ENCODE measurements at regions not wholly inside any gene's neighbourhood (a gene's known extent, or its start where the extent isn't known, plus 50 kb on each side); places are given as distances from the start of the nearest gene placed in this dataset.

GRCh38 chr6:2429460-2429859 is 184.1 kb upstream of the GMDS start:
- DNase-seq (ENCODE audit: low spot score), result no peak

- DNase-seq (ENCODE audit: low spot score), result no peak
Measured at GRCh38 chr6:2429032-2429431, 183.6 kb upstream of the GMDS start.

DNA sequence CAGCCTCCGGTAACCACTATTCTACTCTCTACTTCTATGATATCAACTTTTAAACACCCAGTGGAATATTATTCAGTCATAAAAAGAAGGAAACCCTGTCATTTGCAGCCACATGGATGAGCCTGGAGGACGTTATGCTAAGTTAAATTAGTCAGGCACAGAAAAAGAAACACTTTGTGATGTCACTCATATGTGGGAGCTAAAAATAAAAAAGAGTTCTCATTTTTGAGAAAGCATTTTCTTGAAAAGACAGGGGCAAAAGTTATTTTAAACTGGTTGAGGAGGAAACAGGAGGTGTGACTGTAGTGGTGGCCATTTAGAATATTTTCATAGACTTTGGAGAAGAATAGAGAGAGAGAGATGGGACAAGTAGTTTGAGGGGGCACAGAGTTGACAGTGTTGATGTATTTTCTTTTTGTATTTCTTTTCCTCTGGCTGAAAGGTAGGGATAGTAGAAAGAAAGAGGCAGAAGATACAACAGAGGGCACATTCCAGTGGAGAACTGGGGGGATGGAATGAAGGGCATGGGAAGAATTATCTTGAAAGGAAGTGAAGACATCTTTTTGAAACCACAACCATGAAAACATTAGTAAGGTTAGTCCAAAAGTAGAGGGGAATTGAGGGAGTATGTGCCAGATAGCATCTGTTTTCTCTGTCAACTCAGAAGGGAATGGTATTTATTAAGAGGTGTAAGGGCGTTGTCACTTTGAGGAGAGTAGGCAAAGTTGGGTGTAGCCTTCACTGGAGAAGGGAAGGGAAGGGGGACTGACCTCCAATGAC is 181.3 kb upstream of the GMDS start:
- no peak for DNase-seq (ENCODE audit: low spot score)

- no peak for DNase-seq (ENCODE audit: low spot score)
Measured at GRCh38 chr6:2416128-2416712, 170.8 kb upstream of the GMDS start.

GRCh38 chr6:2414885-2415547 is 169.6 kb upstream of the GMDS start:
- no peak for DNase-seq (ENCODE audit: low spot score)

DNA sequence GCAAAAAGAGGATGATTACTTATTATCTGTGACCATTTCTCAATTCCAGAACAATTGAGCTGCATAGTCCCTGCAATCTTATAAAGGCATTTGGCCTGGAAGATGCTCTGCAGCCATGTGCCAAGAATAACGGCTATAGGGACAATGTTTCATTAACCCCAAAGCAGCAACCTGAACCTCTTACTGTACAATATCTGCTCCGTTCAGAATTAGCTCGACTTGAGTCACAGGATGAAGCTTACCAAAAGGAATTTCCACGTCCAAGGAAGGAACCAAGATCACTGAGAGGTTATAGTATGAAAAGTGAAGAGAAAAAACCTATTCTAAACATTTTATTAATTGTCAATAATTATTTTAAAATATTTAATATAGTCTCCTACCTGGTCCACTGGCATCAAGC is 167.3 kb upstream of the GMDS start:
- DNase-seq (ENCODE audit: low spot score), result no peak

DNA sequence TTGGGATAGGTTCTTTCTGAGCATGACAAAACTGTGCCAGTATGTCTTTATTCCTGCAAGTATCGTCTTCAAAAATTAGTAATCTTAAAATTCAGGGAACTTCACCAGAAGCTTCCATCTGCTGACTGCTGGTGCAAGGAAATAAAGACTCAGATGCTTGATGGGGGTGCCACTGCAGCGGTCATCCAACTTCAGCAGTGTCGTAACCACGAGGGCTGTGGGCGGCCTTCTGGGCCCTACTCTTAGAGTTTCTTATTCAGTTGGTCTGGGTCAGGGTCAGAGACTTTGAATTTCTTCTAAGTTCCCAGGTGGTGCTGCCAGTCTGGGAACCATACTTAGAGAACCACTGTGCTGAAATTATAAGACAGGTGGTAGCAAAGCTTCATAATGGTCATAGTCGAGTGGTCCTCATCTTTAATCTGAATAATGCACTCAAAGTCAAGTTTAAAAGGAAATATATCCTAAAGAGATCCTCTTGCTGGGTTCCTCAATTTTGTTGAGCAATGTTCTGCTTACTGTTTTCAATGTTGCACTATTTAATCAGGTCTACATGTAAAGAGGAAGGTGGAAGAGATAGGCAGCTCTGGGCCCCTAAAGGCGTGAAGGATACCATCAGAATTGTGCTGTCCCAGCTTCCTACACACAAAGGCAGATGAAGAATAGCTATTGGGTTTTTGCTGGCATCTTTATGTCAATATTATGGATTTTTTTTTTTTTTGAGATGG is 165.4 kb upstream of the GMDS start:
- no peak for DNase-seq (ENCODE audit: low spot score)

DNA sequence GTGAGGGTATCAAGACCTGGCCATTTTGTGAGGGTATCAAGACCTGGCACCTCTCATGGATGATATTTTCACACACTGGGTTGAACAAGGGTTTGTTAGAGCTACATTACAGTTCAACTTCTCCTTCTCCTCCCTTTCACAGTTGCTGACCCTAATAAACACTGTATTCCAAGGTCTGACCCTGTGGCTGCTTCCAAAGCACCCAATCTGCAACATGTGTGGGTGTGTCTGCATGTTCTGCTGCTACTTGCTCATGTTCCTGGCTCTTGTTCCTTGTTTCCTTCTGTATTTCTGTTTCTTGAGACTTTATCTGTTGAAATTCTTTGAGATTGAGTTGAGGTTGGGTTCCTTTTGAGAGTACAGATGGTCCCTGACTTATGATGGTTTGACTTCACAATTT is 162.1 kb upstream of the GMDS start:
- DNase-seq (ENCODE audit: low spot score), result no peak

DNA sequence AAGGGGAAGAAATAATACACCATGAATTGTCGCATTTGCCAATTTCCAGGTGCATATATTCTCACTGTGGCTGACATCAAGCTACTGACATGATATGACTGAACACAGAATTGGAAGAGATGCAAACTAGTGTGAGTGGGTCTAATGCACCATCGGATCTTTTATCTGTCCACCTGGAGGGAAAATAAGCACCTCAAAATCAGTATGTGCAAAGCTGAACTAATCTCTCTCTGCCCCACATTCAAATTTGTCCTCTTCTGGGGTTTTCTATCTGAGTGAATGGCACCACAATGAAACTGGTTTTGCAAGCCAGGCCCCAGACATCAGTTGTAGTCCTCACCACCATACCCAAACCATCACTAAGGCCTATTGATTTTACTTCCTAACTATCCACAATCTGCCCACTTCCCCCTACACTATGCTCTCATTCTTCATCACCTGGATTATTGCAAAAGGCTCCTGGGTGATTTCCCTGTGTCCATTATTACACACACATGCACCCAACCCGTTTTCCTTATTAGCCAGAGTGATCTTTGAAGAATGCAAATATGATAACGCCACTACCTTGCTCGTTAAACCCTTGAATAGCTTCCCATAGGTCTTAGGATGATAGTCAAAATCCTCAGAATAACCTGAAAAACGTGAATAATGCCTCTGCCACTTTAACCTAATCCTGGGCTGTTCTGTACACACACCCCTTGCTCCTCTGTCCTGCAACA is 159.0 kb upstream of the GMDS start:
- DNase-seq (ENCODE audit: low spot score), result no peak

- no peak for DNase-seq (ENCODE audit: low spot score)
Measured at GRCh38 chr6:2403546-2403945, 158.1 kb upstream of the GMDS start.

DNA sequence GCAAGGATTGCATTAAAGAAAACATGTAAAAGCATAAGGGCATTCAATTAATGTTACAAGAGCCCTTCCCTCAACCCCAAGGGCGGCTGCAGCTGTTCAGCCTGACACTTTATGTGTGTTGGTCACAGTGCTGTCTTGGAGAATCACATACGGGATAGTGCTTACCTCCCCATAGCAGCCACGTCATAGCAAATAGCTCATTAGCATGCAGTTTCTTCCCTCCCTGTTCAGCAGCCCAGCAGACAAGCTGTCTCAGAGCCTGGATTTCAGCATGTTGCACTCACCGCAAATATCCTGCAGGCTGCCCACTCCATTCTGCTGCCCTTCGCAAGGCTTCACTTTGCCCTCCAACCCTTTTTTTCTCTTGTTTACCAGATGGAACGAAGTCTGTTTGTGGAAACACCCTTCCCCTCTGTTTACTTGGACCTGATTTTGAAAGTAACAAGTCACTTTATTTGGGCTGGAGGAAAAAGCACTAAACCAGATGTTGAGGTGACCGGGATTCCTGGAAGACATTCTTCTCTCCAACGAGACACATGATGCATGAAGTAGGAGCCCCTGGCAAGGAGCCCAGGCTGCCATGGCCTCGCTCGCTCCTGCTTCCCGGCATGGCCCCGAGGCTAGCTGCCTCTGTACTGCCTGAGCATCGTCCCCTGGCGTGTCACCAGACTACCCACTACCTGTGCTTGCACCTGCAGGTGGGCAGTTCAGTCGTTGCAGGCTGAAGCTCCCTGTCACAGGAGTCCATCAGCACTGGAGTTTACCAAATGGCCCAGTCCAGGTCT is 151.6 kb upstream of the GMDS start:
- no peak for DNase-seq (ENCODE audit: low spot score)

DNA sequence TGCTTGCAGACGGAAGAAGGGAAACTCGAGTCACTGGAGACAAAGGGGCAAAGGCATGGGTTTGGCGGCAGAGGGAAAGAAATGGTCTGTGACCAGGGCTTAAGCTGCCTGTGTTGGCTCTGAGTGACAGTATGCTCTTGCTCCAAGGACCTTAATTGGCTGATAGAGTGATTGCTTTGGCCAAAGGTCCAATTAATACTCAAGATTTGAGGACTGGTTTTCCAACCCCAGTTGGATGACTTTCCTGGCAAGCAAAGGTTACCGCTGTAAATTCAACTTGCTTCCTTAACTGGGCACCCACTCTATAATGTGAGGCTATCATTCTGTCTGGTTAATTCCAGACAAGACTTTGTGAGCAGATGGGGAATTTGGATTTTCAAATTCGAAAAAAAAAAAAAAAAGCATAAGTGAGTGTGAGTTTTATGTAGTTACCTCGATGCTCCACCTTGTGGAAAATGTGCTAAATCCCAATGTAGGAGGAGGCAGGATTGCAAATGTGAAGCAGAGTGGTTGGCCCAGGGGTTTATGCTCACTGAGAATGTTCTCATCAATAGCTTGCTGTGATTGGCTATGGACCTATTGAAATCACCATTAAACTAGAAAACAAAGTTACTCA is 150.7 kb upstream of the GMDS start:
- no peak for DNase-seq (ENCODE audit: low spot score)

GRCh38 chr6:2388554-2389324 is 143.3 kb upstream of the GMDS start:
- no peak for DNase-seq (ENCODE audit: low spot score)

GRCh38 chr6:2387445-2387844 is 142.0 kb upstream of the GMDS start:
- no peak for DNase-seq (ENCODE audit: low spot score)

DNA sequence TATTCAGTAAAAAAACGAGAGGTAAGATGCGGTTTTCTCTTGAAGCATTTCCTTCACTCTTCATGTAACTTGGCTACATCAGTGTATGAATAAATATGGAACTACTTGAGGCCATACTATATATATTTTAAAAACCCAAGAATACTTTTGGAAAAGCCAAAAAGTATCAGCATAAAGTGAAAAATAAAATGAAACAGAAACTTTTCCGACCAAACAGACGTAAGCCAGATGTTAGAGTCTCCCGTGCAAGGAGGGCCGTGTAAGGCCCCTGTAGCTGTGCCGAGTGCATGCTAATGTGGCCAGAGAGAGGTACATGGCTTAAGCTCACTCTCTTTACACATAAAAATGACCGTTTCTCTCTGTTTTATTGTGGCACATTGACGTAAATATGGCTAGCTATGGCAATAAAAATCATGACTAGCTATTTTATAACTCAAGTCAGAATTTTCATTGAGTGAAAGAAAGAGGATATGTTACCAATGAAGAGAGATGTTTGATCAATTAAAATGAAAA is 140.1 kb upstream of the GMDS start:
- no peak for DNase-seq (ENCODE audit: low spot score)

DNA sequence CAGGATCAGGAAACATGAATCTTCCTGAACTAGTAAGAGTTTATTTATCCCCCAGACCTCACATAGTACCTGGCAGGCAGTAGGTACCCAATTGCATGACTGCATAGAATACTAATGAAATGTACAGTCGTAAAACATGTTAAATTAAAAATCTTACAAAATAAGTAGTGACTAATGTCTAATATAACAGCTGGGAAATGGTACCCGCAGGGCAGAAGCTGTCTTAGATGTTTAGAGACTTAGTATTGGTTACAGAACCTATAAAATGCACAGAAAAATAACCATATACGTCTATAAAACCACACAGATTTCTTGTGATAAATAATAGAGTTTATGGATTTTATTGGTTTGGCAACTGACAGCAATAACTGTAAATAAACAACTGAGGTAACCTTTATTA is 139.1 kb upstream of the GMDS start:
- DNase-seq (ENCODE audit: low spot score), result no peak

GRCh38 chr6:2381872-2382661 is 136.7 kb upstream of the GMDS start:
- no peak for DNase-seq (ENCODE audit: low spot score)

- no peak for DNase-seq (ENCODE audit: low spot score)
Measured at GRCh38 chr6:2378891-2379652, 133.7 kb upstream of the GMDS start.
